ENCODE measurements at regions not wholly inside any gene's neighbourhood (a gene's known extent, or its start where the extent isn't known, plus 50 kb on each side); places are given as distances from the start of the nearest gene placed in this dataset.
"Not testable (repeated sequence)": the region's sequence is repeated elsewhere in the genome, so short reads cannot be mapped to it uniquely, and the experiment has no call there.

DNA sequence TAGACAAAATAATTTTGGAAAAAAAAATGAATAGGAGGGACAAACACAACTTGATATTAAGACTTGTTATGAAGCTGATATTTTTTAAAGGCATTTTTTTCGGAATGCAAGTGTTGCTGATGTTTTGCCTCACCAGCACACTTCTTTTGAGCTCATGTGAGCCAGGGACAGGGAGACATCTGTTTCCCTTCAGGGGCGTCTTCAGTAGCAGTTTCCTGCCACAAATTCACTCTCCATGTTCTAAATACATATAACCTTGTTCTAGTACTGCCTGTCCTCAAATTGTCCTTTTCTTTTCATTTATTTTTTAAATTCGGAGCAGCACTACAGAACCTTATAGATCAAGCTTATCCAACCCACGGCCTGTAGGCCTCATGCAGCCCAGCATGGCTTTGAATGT is 316.0 kb upstream of the PAPPA start:
- DNase-seq = no peak

- no peak for DNase-seq
Observed at GRCh38 chr9:115838417-115838816, 315.2 kb upstream of the PAPPA start.

DNA sequence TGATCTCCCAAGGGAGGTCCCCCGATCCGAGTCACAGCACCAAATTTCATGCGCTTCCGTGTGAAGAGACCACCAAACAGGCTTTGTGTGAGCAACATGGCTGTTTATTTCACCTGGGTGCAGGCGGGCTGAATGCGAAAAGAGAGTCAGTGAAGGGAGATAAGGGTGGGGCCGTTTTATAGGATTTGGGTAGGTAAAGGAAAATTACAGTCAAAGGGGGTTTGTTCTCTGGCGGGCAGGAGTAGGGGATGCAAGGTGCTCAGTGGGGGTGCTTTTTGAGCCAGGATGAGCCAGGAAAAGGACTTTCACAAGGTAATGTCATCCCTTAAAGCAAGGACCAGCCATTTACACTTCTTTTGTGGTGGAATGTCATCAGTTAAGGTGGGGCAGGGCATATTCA is 309.2 kb upstream of the PAPPA start:
- DNase-seq = not testable (repeated sequence)

GRCh38 chr9:115845648-115846312 is 307.8 kb upstream of the PAPPA start:
- DNase-seq = no peak

- no peak for DNase-seq
Observed at GRCh38 chr9:115847216-115847615, 306.4 kb upstream of the PAPPA start.

GRCh38 chr9:115849679-115850412 is 303.7 kb upstream of the PAPPA start:
- no peak for DNase-seq

GRCh38 chr9:115850548-115851304 is 302.9 kb upstream of the PAPPA start:
- DNase-seq = no peak

GRCh38 chr9:115855458-115856133 is 298.0 kb upstream of the PAPPA start:
- DNase-seq = no peak

DNA sequence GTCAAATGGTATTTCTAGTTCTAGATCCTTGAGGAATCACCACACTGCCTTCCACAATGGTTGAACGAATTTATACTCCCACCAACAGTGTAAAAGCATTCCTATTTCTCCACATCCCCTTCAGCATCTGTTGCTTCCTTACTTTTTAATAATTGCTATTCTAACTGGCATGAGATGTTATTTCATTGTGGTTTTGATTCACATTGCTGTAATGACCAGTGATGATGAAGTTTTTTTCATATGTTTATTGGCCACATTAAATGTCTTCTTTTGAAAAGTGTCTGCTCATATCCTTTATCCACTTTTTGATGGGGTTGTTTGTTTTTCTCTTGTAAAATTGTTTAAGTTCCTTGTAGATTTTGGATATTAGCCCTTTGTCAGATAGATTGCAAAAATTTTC is 295.2 kb upstream of the PAPPA start:
- not testable (repeated sequence) for DNase-seq

- DNase-seq = no peak
Observed at GRCh38 chr9:115862021-115862420, 291.6 kb upstream of the PAPPA start.

DNA sequence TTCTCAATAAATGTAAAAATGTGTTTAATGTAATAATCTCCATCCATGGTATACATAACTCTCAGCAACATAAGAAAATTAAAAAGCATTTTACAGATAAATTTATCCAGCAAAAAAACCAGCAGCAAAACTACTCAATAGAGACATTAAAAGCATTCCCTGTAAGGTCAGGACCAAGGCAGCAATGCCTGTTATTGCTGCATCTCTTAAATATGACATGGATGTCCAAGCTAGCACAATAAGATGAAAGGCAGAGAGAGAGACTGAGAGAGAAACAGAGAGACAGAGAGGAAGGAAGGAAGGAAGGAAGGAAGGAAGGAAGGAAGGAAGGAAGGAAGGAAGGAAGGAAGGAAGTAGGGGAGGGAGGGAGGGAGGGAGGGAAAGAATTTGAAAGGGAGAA is 289.0 kb upstream of the PAPPA start:
- DNase-seq = no peak

DNA sequence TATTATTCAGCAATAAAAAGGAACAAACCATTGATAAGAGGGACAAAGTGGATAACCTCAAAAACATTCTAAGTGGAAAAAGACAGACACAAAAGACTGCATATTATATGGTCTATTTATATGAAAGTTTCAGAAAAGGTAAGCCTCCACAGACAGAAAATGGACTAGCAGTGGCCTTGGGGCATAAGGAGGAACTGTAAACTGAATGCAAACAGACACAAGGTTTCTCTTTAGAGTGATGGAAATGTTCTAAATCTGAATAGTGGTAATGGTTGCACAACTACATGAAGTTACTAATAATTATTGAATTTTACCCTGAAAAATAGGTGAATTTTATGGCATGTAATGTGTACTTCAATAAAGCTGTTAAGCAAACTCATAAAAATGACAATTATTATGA is 286.3 kb upstream of the PAPPA start:
- DNase-seq = no peak

GRCh38 chr9:115877852-115878438 is 275.6 kb upstream of the PAPPA start:
- DNase-seq = no peak

GRCh38 chr9:115879451-115879850 is 274.1 kb upstream of the PAPPA start:
- no peak for DNase-seq

DNA sequence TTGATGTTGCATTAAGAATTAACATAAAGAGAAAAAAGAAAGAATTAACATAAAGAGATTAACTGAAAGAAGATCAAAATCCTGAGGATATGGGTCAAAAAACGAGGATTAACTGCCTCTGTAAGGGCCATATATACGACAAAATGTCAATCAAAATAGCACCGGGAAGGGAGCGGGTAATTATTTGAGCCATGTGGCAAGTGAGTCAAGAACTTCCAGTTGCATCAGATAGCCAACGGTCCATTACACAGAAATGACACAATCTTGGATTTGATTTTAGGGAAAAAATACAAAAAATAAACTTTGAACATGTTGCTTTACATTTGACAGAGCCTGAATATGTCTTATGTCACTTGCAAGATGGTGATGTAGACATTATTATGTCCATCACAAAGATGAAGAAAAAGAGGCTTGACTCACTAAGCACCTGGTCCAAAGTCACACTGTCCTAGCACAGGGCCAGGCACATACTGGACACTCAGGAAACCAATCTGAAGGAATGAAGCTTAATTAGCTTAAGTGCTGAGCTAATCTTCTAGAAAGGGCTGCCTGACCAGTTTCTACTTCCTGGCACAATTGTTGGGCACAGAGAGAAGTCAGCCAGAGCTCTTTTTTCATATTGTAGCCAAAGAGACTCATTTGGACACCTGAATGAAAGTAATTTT is 273.2 kb upstream of the PAPPA start:
- no peak for DNase-seq

- no peak for DNase-seq
Observed at GRCh38 chr9:115882911-115883310, 270.7 kb upstream of the PAPPA start.

DNA sequence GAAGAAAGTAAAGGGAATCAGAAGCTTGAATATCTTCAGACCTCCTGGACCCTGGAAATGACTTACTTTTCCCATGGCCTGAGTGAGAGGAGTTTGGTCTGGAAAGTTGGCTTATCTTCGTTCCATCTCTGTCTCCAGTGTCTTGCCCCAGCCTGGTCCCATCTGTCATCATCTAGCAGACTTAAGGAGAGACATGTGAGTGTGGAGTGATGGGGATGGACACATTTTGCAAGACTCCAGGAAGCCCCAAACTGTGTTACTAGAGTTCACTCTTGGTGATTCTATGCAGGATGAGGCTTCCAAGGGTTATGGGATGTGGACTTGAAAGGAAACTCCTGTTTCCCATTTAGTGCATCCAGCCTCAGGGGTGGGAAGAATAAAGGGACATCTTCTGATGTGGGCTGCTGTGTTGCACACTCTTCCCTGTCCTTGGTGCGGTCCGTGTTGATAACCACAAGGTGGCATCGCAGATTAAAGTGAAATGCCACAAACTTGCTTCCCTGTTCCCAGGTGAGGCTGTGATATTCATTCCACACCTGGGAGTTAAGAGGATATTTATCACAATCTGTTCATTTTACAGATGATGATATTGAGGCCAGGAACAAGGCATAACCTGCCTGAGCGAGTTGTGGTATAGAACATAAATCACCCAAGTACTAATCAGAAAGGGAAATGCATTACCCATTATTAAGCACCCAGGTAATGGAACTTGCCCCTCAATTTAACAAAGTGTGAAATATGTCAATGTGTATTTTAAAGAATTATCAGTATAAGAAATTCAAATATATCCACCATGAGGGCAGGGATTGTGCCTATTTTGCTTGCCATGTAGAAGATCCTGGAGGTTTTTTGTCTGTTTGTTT is 269.9 kb upstream of the PAPPA start:
- peak in 1 of 4 experiments; percentile 2 for DNase-seq

DNA sequence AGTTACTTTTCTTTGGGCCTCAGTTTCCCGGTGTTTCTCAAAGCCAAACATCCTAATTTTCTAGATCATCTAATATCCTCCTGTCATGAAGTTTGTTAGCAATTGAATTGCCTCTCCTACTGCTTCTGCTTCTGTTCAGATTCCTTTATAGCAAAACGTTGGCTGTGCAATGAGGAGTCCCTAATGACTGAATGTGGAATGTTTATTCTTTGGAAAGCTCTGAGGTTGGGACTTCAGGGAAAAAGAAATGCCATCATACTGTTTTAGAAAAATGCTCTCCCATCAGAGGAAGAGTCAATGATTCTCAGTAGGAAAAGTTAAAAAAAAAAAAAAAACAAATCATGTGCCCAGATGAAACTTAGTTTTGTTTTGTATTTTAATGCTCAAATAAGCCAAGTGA is 268.7 kb upstream of the PAPPA start:
- DNase-seq = no peak

DNA sequence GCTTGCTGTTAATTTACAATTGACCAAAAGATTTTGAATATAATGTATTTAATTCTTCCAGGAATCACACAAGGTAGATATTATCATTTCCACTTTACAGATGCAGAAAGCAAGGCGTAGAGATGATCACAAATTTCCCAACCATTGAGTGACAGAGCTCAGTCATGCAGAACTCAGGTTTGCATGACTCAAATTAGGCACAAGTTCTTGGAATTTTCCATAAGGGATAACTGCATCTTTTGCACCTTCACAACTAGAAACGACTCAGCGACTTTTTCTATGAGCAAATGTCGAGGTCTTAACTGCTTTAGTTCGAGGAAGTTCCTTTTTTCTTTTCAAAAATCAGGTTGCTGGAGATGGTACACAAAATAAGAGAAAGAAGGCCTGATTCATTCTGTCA is 265.5 kb upstream of the PAPPA start:
- no peak for DNase-seq

- no peak for DNase-seq
Observed at GRCh38 chr9:115891929-115892328, 261.7 kb upstream of the PAPPA start.

DNA sequence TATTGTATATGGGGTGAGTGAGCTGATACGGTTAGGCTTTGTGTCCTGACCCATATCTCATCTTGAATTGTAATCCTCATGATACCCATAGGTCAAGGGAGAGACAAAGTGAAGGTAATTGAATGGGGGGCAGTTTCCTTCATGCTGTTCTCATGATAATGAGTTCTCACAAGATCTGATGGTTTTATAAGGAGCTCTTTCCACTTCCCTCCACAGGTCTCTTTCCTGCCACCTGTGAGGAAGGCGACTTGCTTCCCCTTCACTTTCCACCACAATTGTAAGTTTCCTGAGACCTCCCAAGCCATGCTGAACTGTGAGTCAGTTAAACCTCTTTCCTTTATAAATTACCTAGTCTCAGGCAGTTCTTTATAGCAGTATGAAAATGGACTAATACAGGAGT is 255.1 kb upstream of the PAPPA start:
- DNase-seq = not testable (repeated sequence)
